GM21360 (cell line): ENCODE measurements at regions not wholly inside any gene's neighbourhood (a gene's known extent, or its start where the extent isn't known, plus 50 kb on each side); places are given as distances from the start of the nearest gene placed in this dataset.

Experiments
- ATAC-seq: cut with Tn5 transposase; IDR thresholded peaks from one replicate; pipeline ENCODE4 v1.9.1; 2021; ENCODE audit warnings: mild to moderate bottlenecking, moderate library complexity; ENCODE audit not compliant: unreplicated experiment

GRCh38 chr14:54339771-54340170 lies 57.0 kb upstream of the CDKN3 start:
- ATAC-seq: no peak

GRCh38 chr14:54342806-54343205 lies 54.0 kb upstream of the CDKN3 start:
- no peak for ATAC-seq

GRCh38 chr14:54343272-54344121 lies 53.3 kb upstream of the CDKN3 start:
- ATAC-seq: no peak

- peak; percentile 67 for ATAC-seq
These were observed 52.4 kb upstream of the CDKN3 start for GRCh38 chr14:54344445-54344844.

GRCh38 chr14:54346257-54346656 lies 50.5 kb upstream of the CDKN3 start:
- no peak for ATAC-seq
